GM18858 (cell line): ENCODE measurements at regions not wholly inside any gene's neighbourhood (a gene's known extent, or its start where the extent isn't known, plus 50 kb on each side); places are given as distances from the start of the nearest gene placed in this dataset.

Experiments
- ATAC-seq: cut with Tn5 transposase; IDR thresholded peaks from one replicate; pipeline ENCODE4 v1.9.1; 2021; ENCODE audit not compliant: unreplicated experiment

GRCh38 chr6:166106076-166106686 is 61.5 kb downstream of the TBXT start:
- peak; percentile 59 for ATAC-seq

DNA sequence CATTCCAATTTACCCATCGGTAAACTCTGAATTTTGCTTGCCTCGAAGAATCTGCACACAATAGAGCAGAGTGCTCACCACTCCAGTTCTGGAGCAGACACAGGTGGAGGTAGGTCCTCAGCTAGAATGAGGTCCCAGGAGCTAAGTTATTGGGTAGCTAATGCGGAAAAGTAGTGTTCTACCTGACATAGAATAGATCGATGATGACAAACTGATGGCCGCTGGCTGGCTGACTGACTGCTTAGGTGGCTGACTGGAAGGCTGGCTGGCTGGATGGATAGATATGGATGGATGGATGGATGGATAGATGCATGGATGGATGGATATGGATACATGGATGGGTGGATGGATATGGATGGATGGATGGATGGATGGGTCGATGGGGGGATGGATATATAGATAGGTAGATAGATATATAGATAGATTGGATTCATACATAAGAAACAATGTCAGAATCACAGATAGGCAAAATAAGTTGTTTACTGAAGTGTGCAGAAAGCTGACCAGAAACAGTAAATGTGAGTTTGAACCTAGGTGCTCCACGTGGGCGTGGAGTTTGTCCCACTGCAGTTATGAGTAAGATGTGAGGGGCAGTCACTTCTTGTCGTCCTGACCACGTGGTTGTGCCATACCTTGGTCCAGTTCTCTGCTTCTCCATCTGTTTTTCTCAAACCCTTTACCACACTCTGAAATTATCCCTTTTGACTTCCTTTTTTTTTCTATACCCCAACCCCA is 62.1 kb downstream of the TBXT start:
- ATAC-seq = peak; percentile 23

DNA sequence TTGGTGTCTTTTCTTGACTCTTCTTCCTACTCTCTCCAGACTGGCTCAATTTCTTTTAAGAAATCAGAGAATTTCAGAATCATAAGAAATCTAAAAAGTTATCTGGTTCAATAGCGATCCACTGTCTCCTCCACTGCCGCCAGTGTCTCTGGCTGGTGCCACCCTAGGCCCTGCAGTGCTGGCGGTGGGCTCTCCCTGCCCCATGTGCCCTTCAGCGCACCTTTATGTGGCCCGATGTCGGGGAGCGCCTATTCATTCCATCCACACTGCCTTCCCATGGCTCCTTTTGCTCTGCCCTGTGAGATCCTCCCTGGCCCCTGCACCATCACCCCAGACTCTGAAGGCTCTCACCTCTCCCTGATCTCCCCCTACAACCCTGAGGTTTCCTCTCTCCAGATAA is 62.8 kb downstream of the TBXT start:
- ATAC-seq = no peak

DNA sequence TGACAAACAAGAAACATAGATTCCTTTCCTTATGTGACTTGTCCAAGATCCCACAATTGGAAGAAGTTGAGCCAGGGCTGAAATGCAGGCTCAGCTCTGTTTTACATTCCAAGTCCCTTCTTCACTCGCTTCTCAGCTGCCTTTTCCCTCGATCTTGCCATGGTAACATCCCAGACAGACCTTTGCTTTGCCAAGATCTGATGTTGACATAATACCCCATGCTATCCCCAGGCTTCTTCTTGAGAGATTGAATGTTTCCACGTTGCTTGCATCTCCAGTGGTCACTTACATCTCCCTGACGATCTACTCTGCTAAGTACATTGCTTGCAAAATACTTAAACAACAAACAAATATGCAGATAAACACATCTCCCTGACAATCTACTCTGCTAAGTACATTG is 63.5 kb downstream of the TBXT start:
- no peak for ATAC-seq

DNA sequence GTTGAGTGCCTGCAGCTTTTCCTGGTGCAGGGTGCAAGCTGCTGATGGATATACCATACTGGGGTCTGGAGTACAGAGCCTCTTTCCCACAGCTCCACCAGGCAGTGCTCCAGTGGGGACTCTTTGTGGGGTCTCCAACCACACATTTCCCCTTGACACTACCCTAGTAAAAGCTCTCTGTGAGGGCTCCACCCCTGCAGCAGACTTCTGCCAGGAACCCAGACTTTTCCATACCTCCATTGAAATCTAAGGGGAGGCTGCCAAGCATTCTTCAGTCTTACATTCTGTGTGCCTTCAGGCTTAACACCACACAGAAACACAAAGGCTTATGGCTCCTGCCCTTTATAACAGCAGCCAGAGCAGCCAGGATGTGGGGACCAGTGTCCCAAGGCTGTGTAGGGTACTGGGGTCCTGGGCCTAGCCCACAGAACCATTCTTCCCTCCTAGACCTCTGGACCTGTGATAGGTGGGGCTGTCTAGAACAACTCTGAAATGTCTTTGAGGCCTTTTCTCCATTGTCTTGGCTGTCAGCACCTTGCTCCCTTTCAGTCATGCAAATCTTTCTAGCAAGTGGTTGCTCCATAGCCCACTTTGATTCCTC is 65.7 kb downstream of the TBXT start:
- ATAC-seq = no peak

DNA sequence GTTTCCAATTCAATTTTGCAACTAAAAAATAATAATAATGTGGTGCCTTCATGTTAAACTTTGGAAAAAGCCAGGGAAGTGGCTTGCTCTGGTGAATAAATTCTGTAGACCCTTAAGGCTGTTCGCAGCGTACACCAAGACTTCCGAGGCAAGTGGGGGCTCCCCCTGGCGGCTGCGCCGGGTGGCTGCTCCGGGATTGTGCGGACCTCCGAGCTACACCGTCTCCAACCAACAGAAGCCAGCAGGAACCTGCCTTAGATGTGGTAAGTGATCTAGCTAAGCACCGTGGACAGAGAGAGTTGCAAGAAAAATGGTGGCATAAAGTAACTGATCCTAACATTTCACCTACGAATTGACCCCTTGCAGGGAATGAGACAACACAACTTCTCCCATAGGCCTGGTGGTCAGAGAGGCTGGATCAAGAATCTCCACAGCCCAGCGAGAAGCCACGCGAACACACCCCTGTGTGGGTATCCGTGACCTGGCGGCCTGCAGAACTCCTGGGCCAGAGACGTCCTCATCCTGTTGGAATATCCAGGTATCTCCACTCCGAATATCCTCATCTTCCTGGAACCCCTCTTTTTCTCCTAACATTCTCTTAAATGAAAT is 69.6 kb downstream of the TBXT start:
- ATAC-seq = peak; percentile 78

DNA sequence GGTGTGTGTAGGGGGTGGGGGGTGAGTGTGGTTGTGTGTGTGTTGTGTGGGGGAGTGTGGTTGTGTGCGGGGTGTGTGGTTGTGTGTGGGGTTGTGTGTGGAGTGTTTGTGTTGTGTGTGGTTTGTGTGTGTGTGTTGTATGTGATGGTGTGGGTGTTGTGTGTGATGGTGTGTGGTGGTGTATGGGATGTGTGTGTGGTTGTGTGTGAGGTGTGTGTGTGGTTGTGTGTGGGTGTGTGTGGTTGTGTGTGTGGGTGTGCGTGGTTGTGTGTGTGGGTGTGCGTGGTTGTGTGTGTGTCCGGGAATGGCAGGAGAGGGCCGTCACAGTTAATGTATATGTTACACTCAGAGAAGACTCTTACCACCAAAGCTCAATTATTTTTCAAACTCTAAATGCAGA is 79.8 kb downstream of the TBXT start:
- ATAC-seq = no peak

- ATAC-seq = no peak
Measured at GRCh38 chr6:166087246-166087645, 80.4 kb downstream of the TBXT start.

GRCh38 chr6:166085500-166085899 is 82.2 kb downstream of the TBXT start:
- no peak for ATAC-seq

DNA sequence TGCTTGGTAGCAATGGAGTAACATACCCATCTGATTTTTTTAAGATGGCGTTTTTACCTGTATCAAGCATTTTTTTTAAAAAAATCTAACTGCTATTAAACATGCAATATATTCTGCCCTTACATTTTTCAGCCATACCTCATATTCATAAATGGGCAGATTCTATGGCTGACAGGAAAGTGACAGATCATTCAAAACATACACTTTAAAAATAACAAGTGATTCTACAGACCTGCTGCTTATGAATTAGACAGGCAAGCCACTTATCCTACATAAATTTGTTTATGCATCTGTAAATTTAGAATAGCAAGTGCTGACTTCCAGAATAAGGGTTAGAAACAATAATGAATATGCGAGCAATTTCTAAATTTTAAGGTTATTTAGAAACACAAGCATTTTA is 82.7 kb downstream of the TBXT start:
- no peak for ATAC-seq

DNA sequence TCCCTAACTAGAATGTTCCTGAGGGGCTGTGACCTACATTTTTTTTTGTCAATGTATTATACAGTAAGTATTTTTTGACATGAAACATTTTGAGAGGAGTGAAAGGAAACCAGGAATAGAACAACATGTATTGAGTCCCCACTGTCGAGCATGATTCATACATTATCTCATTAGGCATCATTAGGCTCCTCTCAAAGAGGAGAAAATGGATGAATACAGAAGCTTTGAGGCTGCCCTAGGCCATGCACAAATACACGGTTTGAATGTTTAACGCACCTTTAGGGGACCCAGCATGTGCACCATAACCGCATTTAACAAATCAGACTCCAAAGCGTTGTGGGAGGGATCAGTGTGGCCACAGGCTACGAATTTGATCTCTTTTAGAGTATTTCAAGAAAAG is 87.8 kb downstream of the TBXT start:
- no peak for ATAC-seq

DNA sequence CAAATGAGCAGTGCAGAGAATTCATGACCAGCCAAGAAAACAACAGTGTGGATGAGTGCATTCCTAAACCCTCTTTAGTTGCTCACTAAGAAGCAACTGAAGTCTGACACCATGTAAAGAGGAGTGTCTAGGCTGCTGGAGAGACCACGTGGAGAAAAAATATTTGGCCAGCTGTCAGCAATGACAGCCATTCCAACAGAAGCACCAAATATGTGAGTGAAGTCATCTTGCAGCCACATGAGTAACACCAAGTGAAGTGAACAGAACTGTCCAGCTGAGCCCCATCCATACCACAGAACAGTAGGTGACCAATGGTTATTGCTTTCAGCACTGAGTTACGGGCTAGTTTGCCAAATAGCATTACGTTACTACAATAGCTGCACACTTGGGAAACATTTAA is 89.4 kb downstream of the TBXT start:
- no peak for ATAC-seq

- no peak for ATAC-seq
Measured at GRCh38 chr6:166076625-166077024, 91.0 kb downstream of the TBXT start.

- no peak for ATAC-seq
Measured at GRCh38 chr6:166075925-166076324, 91.7 kb downstream of the TBXT start.

DNA sequence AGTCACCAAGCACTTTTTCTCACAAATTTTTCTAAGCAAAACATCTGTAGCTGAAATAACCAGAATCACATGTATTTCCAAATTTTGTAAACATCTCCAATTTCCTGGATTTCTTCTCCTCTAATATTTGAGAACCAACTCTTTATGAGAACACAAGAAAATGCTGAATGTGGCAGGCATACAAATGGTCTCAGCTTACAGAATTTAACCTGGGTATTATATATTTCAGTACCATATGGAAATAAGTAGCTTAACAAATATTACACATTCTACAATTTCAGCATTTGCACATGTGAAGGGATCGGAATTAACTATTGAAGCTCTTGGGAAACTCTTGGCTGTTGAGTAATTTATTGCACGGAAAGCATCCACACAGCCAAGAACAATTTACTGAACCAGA is 92.5 kb downstream of the TBXT start:
- ATAC-seq = no peak

GRCh38 chr6:166073082-166073481 is 94.6 kb downstream of the TBXT start:
- ATAC-seq = no peak

GRCh38 chr6:166068768-166069167 is 98.9 kb downstream of the TBXT start:
- ATAC-seq = no peak

DNA sequence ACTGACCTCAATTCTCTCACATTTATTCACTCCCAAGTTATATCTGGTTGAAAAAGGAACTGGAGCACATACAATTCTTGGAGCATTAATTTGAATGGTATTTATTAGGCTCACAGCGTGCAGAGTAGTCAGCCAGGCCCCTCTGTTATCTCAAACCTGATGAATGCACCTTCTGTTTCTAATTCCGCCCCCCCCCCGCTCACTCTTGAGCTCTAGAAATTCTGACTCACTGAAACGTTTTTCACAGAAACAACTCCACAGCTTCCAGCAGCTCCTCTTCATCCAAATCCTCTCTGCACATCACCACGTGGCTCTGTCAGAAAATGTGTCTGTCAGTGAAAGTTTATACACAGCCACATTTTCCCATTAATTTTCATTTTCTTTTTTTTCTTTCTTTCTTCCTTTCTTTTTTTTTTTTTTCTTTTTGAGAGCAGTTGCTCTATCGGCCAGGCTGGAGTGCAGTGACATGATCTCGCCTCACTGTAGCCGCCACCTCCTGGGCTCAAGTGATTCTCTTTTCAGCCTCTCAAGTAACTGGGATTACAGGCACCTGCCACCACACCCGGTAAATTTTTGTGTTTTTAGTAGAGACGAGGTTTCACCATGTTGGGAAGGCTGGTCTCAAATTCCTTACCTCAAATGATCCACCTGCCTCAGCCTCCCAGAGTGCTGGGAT is 109.4 kb downstream of the TBXT start:
- ATAC-seq = no peak

- ATAC-seq = no peak
Measured at GRCh38 chr6:166057431-166057830, 110.2 kb downstream of the TBXT start.

GRCh38 chr6:166056637-166057036 is 111.0 kb downstream of the TBXT start:
- no peak for ATAC-seq

DNA sequence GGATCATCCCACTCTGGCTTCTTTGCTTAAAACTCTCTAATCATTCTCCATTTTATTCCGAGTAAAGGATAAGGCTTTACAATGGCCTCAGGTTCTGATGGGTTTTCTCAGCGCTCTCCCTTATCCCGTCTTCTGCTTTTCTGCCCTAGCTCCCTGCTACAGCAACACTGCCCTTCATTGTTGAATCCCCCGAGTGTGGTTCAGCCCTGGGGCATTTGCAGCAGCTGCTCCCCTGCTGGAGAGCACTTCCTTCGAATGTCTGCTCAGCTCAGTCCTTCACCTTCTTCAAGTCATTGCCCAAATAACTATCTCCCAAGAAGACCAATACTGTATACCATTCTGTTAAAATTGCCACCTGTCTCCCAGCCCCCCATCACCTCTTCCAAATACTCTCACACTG is 111.8 kb downstream of the TBXT start:
- ATAC-seq = no peak

- ATAC-seq = no peak
Measured at GRCh38 chr6:166052837-166053236, 114.8 kb downstream of the TBXT start.
